ENCODE measurements at regions not wholly inside any gene's neighbourhood (a gene's known extent, or its start where the extent isn't known, plus 50 kb on each side); places are given as distances from the start of the nearest gene placed in this dataset.
"Not testable (repeated sequence)": the region's sequence is repeated elsewhere in the genome, so short reads cannot be mapped to it uniquely, and the experiment has no call there.

DNA sequence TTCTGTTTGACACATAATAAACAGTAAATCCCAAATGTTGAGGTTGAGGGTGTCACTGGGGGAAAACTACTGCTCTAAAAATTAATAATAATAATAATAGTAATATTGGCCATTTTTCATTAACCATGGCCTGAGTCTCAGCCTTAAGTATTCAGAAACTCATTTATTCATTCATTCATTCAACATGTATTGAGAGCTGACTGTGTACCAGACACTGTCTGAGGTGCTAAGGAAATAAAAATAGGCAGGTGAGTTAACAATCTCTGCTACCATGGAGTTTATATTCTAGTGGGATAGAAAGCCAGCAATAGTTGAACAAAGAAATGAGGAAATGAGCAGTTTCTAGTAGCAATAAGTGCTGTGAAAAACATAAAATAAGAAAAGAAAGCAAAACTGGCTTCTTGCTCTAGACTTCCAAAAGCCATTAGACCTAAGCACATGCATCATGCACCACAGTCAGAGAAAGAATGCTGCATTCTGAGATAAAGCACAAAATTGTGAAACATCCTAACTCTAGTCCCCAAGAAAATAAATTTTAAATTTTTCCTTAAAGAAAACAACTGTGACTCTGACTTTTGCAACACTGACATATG lies 278.7 kb downstream of the RCHY1 start:
- H3K4me2 ChIP-seq (ENCODE audit: low read length), result no peak overlapping the region
- no peak overlapping the region for H3K9ac ChIP-seq (ENCODE audit: low read depth, low read length)
- H3K9me3 ChIP-seq (replicated peaks; ENCODE audit: low read length), result no peaks in the 10 kb centered on the region
- no peaks in the 10 kb centered on the region for H3K36me3 ChIP-seq (ENCODE audit: insufficient read depth, low read length)
- H3K4me3 ChIP-seq (ENCODE audit: low read length), result no peak overlapping the region
- H3K4me1 ChIP-seq (ENCODE audit: control insufficient read depth, insufficient read depth, low read length), result no peaks in the 10 kb centered on the region
- no peaks in the 10 kb centered on the region for H3K27me3 ChIP-seq (ENCODE audit: control insufficient read depth, insufficient read depth, low read length)

DNA sequence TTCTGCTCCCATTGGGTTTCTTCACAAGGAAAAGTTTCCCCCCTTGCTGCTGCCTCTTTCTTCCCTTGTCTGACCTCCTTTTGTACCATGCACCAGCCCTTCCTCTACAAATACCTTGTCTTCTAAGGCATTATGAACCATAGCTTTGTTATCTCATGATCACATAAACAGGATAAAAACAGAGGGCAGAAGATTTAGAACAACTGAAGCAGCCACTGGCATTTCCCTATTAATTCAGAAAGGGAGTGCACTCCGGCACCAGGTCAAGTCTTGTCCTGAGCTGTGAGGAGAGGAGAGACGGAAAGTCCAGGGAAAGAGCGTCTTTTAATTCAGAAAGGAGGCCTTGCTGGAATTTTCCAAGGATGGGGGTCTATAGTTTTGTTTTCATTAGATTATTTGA lies 281.7 kb downstream of the RCHY1 start:
- Histone ChIP-seq H3K9me3 (replicated peaks; ENCODE audit: low read length) (no peaks in the 10 kb centered on the region), H3K4me1 (ENCODE audit: control insufficient read depth, insufficient read depth, low read length) (no peaks in the 10 kb centered on the region), H3K36me3 (ENCODE audit: insufficient read depth, low read length) (no peaks in the 10 kb centered on the region), H3K27me3 (ENCODE audit: control insufficient read depth, insufficient read depth, low read length) (no peaks in the 10 kb centered on the region), H3K4me3 (ENCODE audit: low read length) (no peak overlapping the region), H3K9ac (ENCODE audit: low read depth, low read length) (no peak overlapping the region), H3K4me2 (ENCODE audit: low read length) (no peak overlapping the region)

DNA sequence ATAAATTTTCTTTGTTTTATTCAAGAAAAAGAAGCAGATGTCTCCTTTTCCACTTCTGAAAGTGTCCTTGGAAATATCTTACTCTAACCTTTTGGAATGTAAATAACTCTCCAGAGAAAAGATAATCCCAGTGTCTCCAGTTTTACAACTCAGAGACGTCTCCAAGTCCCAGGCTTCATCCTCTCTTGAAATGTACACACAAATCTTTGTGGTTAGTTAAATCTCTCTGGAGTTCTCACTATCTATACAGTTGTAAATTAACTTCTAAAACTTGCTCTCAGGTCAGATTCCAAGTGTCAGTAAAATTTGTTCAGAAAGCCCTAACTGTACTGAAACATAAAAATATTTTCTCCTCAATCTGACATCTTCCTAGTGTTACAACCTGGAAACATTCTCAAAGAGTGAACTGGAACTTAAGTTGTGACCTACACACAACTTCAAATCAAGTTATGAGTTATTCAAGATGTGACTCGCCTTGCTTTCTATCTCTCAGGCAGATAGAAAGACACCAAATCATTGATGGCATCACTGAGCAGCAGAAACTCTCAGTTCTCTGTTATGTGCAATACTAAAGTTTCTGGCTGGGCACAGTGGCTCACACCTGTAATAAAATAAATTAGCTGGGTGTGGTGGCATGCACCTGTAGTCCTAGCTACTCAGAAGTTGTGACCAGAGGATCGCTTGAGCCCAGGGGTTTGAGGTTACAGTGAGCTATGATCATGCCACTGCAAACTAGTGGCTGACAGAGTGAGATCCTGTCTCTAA lies 284.2 kb downstream of the RCHY1 start:
- no peak overlapping the region for H3K4me2 ChIP-seq (ENCODE audit: low read length)
- no peak overlapping the region for H3K9ac ChIP-seq (ENCODE audit: low read depth, low read length)
- H3K4me1 ChIP-seq (ENCODE audit: control insufficient read depth, insufficient read depth, low read length), result no peaks in the 10 kb centered on the region
- H3K9me3 ChIP-seq (replicated peaks; ENCODE audit: low read length), result no peaks in the 10 kb centered on the region
- H3K36me3 ChIP-seq (ENCODE audit: insufficient read depth, low read length), result no peaks in the 10 kb centered on the region
- no peaks in the 10 kb centered on the region for H3K27me3 ChIP-seq (ENCODE audit: control insufficient read depth, insufficient read depth, low read length)
- H3K4me3 ChIP-seq (ENCODE audit: low read length), result no peak overlapping the region

DNA sequence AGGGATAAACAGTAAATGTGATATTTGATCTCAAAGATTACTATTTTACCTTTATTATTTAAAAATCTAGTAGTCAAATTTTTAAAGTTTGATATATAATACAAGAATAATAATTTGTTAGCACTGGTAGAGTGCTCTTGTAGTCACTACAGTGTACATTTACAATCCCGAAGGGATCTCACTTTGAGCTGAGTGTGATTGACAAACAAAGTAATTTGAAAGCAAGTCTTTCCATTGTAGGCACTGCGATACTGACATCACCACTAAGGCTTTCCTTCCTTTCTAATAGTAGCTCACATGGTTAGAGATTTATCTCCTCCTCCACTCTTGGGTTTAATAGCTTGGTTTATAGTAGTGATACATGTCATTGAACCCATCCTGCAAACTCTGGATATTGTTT lies 280.6 kb downstream of the PARM1 start:
- no peaks in the 10 kb centered on the region for H3K9me3 ChIP-seq (replicated peaks; ENCODE audit: low read length)

DNA sequence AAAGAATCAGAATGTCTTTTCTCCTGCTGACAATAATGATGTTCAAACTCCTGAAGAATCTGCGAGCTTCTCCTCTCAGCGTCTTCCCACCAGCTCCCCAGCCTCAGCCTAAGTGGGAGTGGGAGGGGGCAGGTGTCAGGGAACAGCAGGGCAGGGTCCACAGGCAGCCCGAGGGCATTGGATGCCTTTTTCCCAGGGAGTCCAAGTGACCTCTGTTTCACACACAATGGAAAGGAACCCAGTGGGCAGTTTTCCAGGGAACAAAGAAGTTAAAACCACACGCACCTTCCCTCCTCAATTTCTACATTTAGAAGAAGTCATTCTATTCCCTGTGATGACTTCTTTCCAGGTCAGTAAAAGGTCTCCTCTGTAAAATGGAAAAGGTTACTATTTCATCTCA lies 278.5 kb downstream of the PARM1 start:
- H3K4me2 ChIP-seq (ENCODE audit: low read length), result no peak overlapping the region
- H3K36me3 ChIP-seq (ENCODE audit: insufficient read depth, low read length), result no peaks in the 10 kb centered on the region
- H3K4me1 ChIP-seq (ENCODE audit: control insufficient read depth, insufficient read depth, low read length), result no peaks in the 10 kb centered on the region
- no peaks in the 10 kb centered on the region for H3K27me3 ChIP-seq (ENCODE audit: control insufficient read depth, insufficient read depth, low read length)
- no peak overlapping the region for H3K4me3 ChIP-seq (ENCODE audit: low read length)
- H3K9me3 ChIP-seq (replicated peaks; ENCODE audit: low read length), result no peaks in the 10 kb centered on the region
- H3K9ac ChIP-seq (ENCODE audit: low read depth, low read length), result no peak overlapping the region

More for the DNA sequence above, 280.6 kb downstream of the PARM1 start:
- H3K9ac ChIP-seq (ENCODE audit: low read depth, low read length), result no peak overlapping the region
- H3K36me3 ChIP-seq (ENCODE audit: insufficient read depth, low read length), result no peaks in the 10 kb centered on the region
- no peaks in the 10 kb centered on the region for H3K4me1 ChIP-seq (ENCODE audit: control insufficient read depth, insufficient read depth, low read length)
- no peaks in the 10 kb centered on the region for H3K27me3 ChIP-seq (ENCODE audit: control insufficient read depth, insufficient read depth, low read length)
- no peak overlapping the region for H3K4me2 ChIP-seq (ENCODE audit: low read length)
- no peak overlapping the region for H3K4me3 ChIP-seq (ENCODE audit: low read length)

DNA sequence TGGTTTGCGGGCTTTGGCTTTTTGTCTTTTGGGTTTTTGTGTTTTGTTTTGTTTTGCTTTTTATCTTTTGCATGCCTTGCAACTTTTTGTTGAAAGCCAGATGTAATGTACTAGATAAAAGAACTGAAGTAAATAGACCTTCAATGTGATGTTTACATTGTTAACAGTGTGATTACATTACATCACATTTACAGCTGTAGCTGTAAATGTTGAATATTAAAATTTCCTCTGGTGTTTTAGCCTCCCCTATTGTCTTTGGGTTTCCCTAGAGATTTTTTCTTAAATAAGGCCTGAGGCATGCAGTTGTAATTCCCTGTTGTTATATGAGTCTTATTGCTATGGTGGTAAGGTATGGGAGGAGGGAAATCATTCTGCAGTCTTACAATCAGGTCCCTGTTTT lies 275.0 kb downstream of the PARM1 start:
- no peaks in the 10 kb centered on the region for H3K9me3 ChIP-seq (replicated peaks; ENCODE audit: low read length)
- peaks cover 3% of the 10 kb centered on the region for H3K27me3 ChIP-seq (ENCODE audit: control insufficient read depth, insufficient read depth, low read length)
- H3K36me3 ChIP-seq (ENCODE audit: insufficient read depth, low read length), result no peaks in the 10 kb centered on the region
- no peak overlapping the region for H3K4me3 ChIP-seq (ENCODE audit: low read length)
- no peaks in the 10 kb centered on the region for H3K4me1 ChIP-seq (ENCODE audit: control insufficient read depth, insufficient read depth, low read length)
- no peak overlapping the region for H3K4me2 ChIP-seq (ENCODE audit: low read length)
- H3K9ac ChIP-seq (ENCODE audit: low read depth, low read length), result no peak overlapping the region

DNA sequence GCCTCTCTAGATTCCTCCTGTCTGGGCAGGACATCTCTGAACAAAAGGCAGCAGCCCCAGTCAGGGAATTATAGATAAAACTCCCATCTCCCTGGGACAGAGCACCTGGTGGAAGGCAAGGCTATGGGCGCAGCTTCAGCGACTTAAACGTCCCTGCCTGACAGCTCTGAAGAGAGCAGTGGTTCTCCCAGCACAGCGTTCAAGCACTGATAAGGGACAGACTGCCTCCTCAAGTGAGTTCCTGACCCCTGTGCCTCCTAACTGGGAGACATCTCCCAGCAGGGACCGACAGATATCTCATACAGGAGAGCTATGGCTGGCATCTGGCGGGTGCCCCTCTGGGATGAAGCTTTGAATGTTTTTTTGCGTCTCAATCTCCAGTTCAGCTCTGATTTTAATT lies 262.2 kb downstream of the PARM1 start:
- H3K4me1 ChIP-seq (ENCODE audit: control insufficient read depth, insufficient read depth, low read length), result no peaks in the 10 kb centered on the region
- no peaks in the 10 kb centered on the region for H3K27me3 ChIP-seq (ENCODE audit: control insufficient read depth, insufficient read depth, low read length)
- H3K4me2 ChIP-seq (ENCODE audit: low read length), result no peak overlapping the region
- H3K4me3 ChIP-seq (ENCODE audit: low read length), result no peak overlapping the region
- no peaks in the 10 kb centered on the region for H3K36me3 ChIP-seq (ENCODE audit: insufficient read depth, low read length)
- H3K9me3 ChIP-seq (replicated peaks; ENCODE audit: low read length), result no peaks in the 10 kb centered on the region
- no peak overlapping the region for H3K9ac ChIP-seq (ENCODE audit: low read depth, low read length)

DNA sequence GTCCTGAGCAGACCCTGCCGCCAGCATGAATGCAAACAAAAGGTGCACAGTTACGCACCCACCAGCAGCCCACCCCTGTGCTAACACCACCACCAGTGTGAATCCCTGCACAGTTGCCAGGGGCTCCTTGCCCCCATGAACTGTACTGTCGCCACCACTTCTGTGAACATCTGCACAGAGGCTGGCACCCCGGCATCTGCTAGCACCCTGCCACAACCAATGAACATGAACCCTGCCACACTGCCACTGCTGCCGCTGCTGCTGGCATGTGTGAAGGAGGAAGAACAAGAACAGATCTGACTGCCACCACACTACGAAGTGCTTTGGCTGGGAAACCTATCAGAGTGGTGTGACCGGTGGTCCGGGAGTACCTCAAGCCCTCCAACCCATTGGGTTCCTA lies 261.3 kb downstream of the PARM1 start:
- Histone ChIP-seq H3K4me1 (ENCODE audit: control insufficient read depth, insufficient read depth, low read length) (no peaks in the 10 kb centered on the region), H3K4me2 (ENCODE audit: low read length) (no peak overlapping the region), H3K27me3 (ENCODE audit: control insufficient read depth, insufficient read depth, low read length) (no peaks in the 10 kb centered on the region), H3K9me3 (replicated peaks; ENCODE audit: low read length) (no peaks in the 10 kb centered on the region), H3K4me3 (ENCODE audit: low read length) (no peak overlapping the region), H3K36me3 (ENCODE audit: insufficient read depth, low read length) (no peaks in the 10 kb centered on the region), H3K9ac (ENCODE audit: low read depth, low read length) (no peak overlapping the region)

DNA sequence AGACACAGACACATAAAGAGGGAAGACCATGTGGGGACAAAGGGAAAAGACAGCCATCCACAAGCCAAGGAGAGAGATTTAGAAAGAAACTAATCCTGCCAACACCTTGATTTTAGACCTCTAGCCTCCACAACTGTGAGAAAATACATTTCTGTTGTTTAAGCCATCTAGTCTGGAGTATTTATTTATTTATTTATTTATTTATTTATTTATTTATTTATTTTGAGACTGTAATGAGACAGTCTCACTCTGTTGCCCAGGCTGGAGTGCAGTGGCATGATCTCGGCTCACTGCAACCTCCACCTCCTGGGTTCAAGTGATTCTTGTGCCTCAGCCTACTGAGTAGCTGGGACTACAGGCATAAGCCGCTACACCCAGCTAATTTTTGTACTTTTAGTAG lies 259.3 kb downstream of the PARM1 start:
- not testable (repeated sequence) for H3K4me1 ChIP-seq (ENCODE audit: control insufficient read depth, insufficient read depth, low read length); H3K4me2 ChIP-seq (ENCODE audit: low read length); H3K27me3 ChIP-seq (ENCODE audit: control insufficient read depth, insufficient read depth, low read length); H3K4me3 ChIP-seq (ENCODE audit: low read length); H3K9me3 ChIP-seq (replicated peaks; ENCODE audit: low read length); H3K9ac ChIP-seq (ENCODE audit: low read depth, low read length); H3K36me3 ChIP-seq (ENCODE audit: insufficient read depth, low read length)

DNA sequence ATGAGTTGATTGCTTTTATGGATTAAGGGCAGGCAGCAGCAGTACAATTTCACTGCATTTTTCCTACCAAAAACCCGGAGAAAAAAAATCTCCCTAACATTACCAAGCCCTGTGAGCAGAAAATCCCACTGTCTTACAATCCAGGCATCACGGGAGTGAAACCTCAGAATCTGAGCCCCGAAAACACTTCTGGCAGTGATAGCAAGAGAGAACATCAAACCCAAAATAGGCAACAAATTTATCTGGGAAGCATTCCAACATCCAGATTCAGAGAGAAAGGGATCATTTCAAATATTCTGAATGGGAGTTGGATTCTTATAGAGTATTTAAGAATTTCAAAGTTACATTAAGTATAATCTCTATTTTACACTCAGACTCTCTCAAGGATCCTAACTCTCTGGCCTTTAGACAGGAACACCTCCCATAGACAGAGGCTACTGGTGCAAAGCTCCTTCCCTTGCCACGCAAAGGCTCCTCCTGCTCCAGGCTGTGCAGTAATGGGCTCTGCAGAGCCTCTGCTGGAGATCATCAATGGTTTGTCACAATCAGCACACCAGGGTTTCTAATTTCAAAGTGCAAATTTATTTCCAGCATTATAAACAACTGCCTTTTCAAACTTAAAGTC lies 256.9 kb downstream of the PARM1 start:
- H3K4me3 ChIP-seq (ENCODE audit: low read length), result no peak overlapping the region
- no peaks in the 10 kb centered on the region for H3K27me3 ChIP-seq (ENCODE audit: control insufficient read depth, insufficient read depth, low read length)
- H3K9me3 ChIP-seq (replicated peaks; ENCODE audit: low read length), result no peaks in the 10 kb centered on the region
- H3K4me2 ChIP-seq (ENCODE audit: low read length), result no peak overlapping the region
- no peak overlapping the region for H3K9ac ChIP-seq (ENCODE audit: low read depth, low read length)
- H3K36me3 ChIP-seq (ENCODE audit: insufficient read depth, low read length), result no peaks in the 10 kb centered on the region
- H3K4me1 ChIP-seq (ENCODE audit: control insufficient read depth, insufficient read depth, low read length), result no peaks in the 10 kb centered on the region

DNA sequence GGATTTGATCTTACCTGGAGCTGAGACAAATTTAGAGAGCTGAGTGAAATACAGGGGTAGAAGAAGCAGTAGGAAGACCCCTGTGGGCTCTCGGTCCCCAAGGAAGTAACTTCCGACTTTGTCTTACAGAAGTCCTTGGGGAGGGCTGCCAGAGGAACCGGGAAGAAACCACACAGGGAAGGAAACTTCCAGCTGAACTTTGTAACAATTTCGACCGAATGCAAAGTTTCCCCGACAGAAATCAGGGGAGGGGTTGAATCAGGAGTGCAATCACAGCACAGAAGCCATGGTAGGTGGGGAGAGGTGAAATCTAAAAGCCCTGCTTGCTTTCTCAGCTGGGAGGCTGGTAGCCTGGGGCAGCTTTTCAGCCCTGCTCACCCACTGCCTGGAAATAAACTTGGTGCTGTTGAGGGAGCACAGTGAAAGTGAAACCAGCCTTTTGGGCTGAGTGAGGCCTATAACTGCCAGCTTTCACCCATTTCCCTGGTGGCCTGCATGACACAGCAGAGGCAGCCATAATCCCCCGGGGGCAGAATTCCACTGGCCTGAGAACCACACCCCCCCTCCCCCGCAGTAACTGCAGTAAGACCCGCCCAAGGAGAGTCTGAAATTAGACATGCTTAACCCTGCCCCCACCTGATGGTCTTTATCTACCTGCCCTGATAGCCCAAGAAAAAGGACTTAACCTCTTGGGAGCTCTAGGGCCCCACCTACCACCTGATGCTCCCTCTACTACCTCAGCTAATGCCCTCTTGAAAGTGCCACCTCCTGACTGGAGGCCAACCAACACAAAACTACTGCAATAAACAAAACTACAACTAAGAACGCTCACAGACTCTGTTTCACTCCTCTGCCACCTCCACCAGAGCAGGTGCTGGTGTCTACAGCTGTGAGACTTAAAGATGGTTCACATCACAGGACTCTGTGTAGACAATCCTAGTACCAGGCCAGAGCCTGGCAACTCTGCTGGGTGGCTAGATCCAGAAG lies 248.2 kb downstream of the PARM1 start:
- no peaks in the 10 kb centered on the region for H3K4me1 ChIP-seq (ENCODE audit: control insufficient read depth, insufficient read depth, low read length)
- no peak overlapping the region for H3K9ac ChIP-seq (ENCODE audit: low read depth, low read length)
- no peak overlapping the region for H3K4me2 ChIP-seq (ENCODE audit: low read length)
- H3K36me3 ChIP-seq (ENCODE audit: insufficient read depth, low read length), result no peaks in the 10 kb centered on the region
- no peaks in the 10 kb centered on the region for H3K27me3 ChIP-seq (ENCODE audit: control insufficient read depth, insufficient read depth, low read length)
- H3K4me3 ChIP-seq (ENCODE audit: low read length), result no peak overlapping the region
- no peaks in the 10 kb centered on the region for H3K9me3 ChIP-seq (replicated peaks; ENCODE audit: low read length)
